ENCODE measurements at regions not wholly inside any gene's neighbourhood (a gene's known extent, or its start where the extent isn't known, plus 50 kb on each side); places are given as distances from the start of the nearest gene placed in this dataset.
A peak's percentile ranks its signal among the peaks of the same experiment; 100 is the strongest.

- TF ChIP-seq POLR2A (IDR thresholded peaks at IDR 0.05) (no peak), CTCF (IDR thresholded peaks at IDR 0.05) (peak in 1 of 12 donors; percentile 20)
Measured at GRCh38 chr7:36037121-36037662, 115.9 kb upstream of the EEPD1 start.

All from heart left ventricle (tissue), 13 donors.